Fibroblast of the aortic adventitia (primary cell): ENCODE measurements at regions not wholly inside any gene's neighbourhood (a gene's known extent, or its start where the extent isn't known, plus 50 kb on each side); places are given as distances from the start of the nearest gene placed in this dataset.

Experiments
- DNase-seq: peaks from one replicate; pipeline ENCODE4 v3.0.0-alpha.2; 2010; ENCODE audit warnings: low read depth
- H3K4me3 ChIP-seq: 2 replicates; pipeline ENCODE4 v1.5.1; 2011; ENCODE audit warnings: low read depth, mild to moderate bottlenecking, control low read depth, low read length, moderate library complexity
- CTCF ChIP-seq: IDR thresholded peaks from 2 replicates; pipeline ENCODE4 v1.5.1; 2011; ENCODE audit warnings: mild to moderate bottlenecking, low read length, control low read depth, inconsistent platforms; ENCODE audit not compliant: insufficient read depth

- no peak for DNase-seq
- TF ChIP-seq CTCF = no peak
- no peak overlapping the region for H3K4me3 ChIP-seq
Observed at GRCh38 chr12:92089559-92089958, 56.1 kb downstream of the BTG1 start.

- H3K4me3 ChIP-seq = no peak overlapping the region
- no peak for TF ChIP-seq CTCF
- DNase-seq = no peak
Observed at GRCh38 chr12:92088805-92089204, 56.8 kb downstream of the BTG1 start.

GRCh38 chr12:92085736-92086040, 60.0 kb downstream of the BTG1 start:
- no peak for DNase-seq
- TF ChIP-seq CTCF = no peak
- no peak overlapping the region for H3K4me3 ChIP-seq

GRCh38 chr12:92085040-92085735, 60.5 kb downstream of the BTG1 start:
- no peak for DNase-seq
- TF ChIP-seq CTCF = no peak
- H3K4me3 ChIP-seq = no peak overlapping the region

GRCh38 chr12:92080911-92081285, 64.7 kb downstream of the BTG1 start:
- no peak for DNase-seq
- H3K4me3 ChIP-seq = no peak overlapping the region
- TF ChIP-seq CTCF = no peak

- no peak overlapping the region for H3K4me3 ChIP-seq
- no peak for TF ChIP-seq CTCF
- peak; percentile 50 for DNase-seq
Observed at GRCh38 chr12:92079054-92079385, 66.6 kb downstream of the BTG1 start.
